C4-2B (cell line): ENCODE measurements at regions not wholly inside any gene's neighbourhood (a gene's known extent, or its start where the extent isn't known, plus 50 kb on each side); places are given as distances from the start of the nearest gene placed in this dataset.

Experiments
- ZFX ChIP-seq: fragments of 450-650 bp; IDR thresholded peaks from 2 replicates; pipeline ENCODE4 v1.6.1; 2017
- TF ChIP-seq, protein P1 (sequence below): fragments of 450-650 bp; conservative IDR thresholded peaks from 2 replicates; pipeline ENCODE4 v1.5.1; 2017; ENCODE audit warnings: mild to moderate bottlenecking

DNA sequence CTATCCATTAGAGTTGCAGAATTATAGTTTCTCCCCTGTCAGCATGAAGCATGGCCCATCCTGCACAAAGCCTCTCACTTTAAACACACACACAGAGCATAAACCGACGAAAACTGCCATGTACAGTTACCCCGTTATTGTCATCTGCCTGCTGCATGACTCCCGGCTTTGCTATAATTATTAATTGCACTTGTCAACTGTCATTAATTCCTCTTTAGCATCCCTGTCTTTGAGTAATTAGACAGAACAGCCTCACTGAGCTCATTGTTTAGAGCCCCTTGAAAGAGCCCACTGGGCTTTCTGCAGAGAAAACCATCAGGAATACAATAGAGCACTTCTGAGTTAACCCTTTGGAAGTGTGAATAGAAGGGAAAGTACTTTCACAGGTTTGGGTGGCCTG, 307.2 kb upstream of the SOX5 start:
- TF ChIP-seq, protein P1, sequence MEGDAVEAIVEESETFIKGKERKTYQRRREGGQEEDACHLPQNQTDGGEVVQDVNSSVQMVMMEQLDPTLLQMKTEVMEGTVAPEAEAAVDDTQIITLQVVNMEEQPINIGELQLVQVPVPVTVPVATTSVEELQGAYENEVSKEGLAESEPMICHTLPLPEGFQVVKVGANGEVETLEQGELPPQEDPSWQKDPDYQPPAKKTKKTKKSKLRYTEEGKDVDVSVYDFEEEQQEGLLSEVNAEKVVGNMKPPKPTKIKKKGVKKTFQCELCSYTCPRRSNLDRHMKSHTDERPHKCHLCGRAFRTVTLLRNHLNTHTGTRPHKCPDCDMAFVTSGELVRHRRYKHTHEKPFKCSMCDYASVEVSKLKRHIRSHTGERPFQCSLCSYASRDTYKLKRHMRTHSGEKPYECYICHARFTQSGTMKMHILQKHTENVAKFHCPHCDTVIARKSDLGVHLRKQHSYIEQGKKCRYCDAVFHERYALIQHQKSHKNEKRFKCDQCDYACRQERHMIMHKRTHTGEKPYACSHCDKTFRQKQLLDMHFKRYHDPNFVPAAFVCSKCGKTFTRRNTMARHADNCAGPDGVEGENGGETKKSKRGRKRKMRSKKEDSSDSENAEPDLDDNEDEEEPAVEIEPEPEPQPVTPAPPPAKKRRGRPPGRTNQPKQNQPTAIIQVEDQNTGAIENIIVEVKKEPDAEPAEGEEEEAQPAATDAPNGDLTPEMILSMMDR, result no peak
- TF ChIP-seq ZFX, result no peak
